GM12878 (cell line): ENCODE measurements at regions not wholly inside any gene's neighbourhood (a gene's known extent, or its start where the extent isn't known, plus 50 kb on each side); places are given as distances from the start of the nearest gene placed in this dataset.

Experiments used
- ATAC-seq: fragments of 200-7000 bp; cut with Tn5 transposase; 3 replicates; pipeline ENCODE4 v1.9.1; 2020; ENCODE audit warnings: mild to moderate bottlenecking, moderate library complexity
- BruUV-seq: library from RNA; stranded (reverse); fragments of 400-500 nt; replicated peaks from 2 replicates; lab custom pipeline; 2021; lab: Mats Ljungman, UMichigan
- CTCF ChIA-PET: fragments of 300-600 bp; sonication (Branson Sonifier 250); formaldehyde crosslinking; extraction: SDS; loops from one replicate; lab custom pipeline; 2021; ENCODE audit warnings: inconsistent platforms; lab: Yijun Ruan, JAX
- POLR2A ChIA-PET: fragments of 350-600 bp; formaldehyde crosslinking; extraction: SDS; loops from one replicate; lab custom pipeline; 2021; ENCODE audit warnings: inconsistent platforms; lab: Charles Lee
- RAD21 ChIA-PET: fragments of 300-600 bp; sonication (Branson Sonifier 250); formaldehyde crosslinking; loops from one replicate; lab custom pipeline; 2023; ENCODE audit warnings: antibody characterized with exemption; ENCODE audit not compliant: unreplicated experiment; lab: Charles Lee
- SMC1A ChIA-PET: fragments of 300-600 bp; sonication (Branson Sonifier 250); formaldehyde crosslinking; loops from one replicate; lab custom pipeline; 2023; ENCODE audit not compliant: unreplicated experiment, uncharacterized antibody; lab: Charles Lee
- DNase-seq: peaks from one replicate; pipeline ENCODE4 v3.0.0-alpha.2; 2011; ENCODE audit warnings: low read depth, low spot score
- FAIRE-seq: peaks from 3 replicates; lab custom pipeline; 2011; peaks lifted over from hg19 to GRCh38; lab: Jason Lieb, UNC
- H2AFZ ChIP-seq: 2 replicates; pipeline ENCODE4 v1.6.0; 2011; ENCODE audit warnings: low read depth, low read length, control low read depth; ENCODE audit not compliant: control insufficient read depth
- H3K27ac ChIP-seq: 2 replicates; pipeline ENCODE4 v1.5.1; 2011; ENCODE audit warnings: control low read depth; ENCODE audit not compliant: control insufficient read depth, insufficient read depth
- H3K27me3 ChIP-seq, 2 experiments: replicated peaks in 1 of 2; 2 replicates each; pipeline versions ENCODE4 v1.6.0 to v1.6.1; 2011; ENCODE audit warnings: low read length in 1 of 2; ENCODE audit not compliant: control insufficient read depth in 2 of 2, insufficient read depth in 2 of 2
- H3K36me3 ChIP-seq, 2 experiments: 2 replicates each; pipeline ENCODE4 v1.5.1; 2011; ENCODE audit warnings: low read length in 1 of 2; ENCODE audit not compliant: control insufficient read depth in 2 of 2, insufficient read depth in 2 of 2
- H3K4me1 ChIP-seq: 2 replicates; pipeline ENCODE4 v1.6.1; 2011; ENCODE audit warnings: mild to moderate bottlenecking, low read length, moderate library complexity, mixed read lengths; ENCODE audit not compliant: control insufficient read depth, insufficient read depth
- H3K4me2 ChIP-seq: 2 replicates; pipeline ENCODE4 v1.6.0; 2011; ENCODE audit warnings: control low read depth; ENCODE audit not compliant: control insufficient read depth, insufficient read depth
- H3K4me3 ChIP-seq: fragments of 200-600 bp; sonication (generic); 2 replicates; pipeline ENCODE4 v1.5.1; 2016
- H3K79me2 ChIP-seq: 2 replicates; pipeline ENCODE4 v1.6.0; 2011; ENCODE audit warnings: low read length; ENCODE audit not compliant: control insufficient read depth, insufficient read depth
- H3K9ac ChIP-seq: 2 replicates; pipeline ENCODE4 v1.8.0; 2011; ENCODE audit warnings: low read length, control low read depth, mixed read lengths; ENCODE audit not compliant: control insufficient read depth, insufficient read depth
- H3K9me3 ChIP-seq: replicated peaks from 3 replicates; pipeline ENCODE4 v1.5.1; 2011; ENCODE audit warnings: mild to moderate bottlenecking, low read length; ENCODE audit not compliant: control insufficient read depth, insufficient read depth
- H4K20me1 ChIP-seq: 2 replicates; pipeline ENCODE4 v1.6.0; 2011; ENCODE audit not compliant: control insufficient read depth, insufficient read depth
- CBX5 ChIP-seq: sonication (generic); IDR thresholded peaks from 2 replicates; pipeline ENCODE4 v1.6.1; 2016; ENCODE audit warnings: low read depth, moderate library complexity, mild to moderate bottlenecking, inconsistent platforms
- EED ChIP-seq: sonication (generic); IDR thresholded peaks from 2 replicates; pipeline ENCODE4 v1.6.1; 2016; ENCODE audit warnings: antibody characterized with exemption, low read depth
- KLF5 ChIP-seq: fragments of 450-650 bp; IDR thresholded peaks from 2 replicates; pipeline ENCODE4 v1.6.1; 2014; ENCODE audit warnings: mild to moderate bottlenecking; ENCODE audit not compliant: partially characterized antibody
- NFIC ChIP-seq: IDR thresholded peaks from 2 replicates; pipeline ENCODE4 v1.6.1; 2012; ENCODE audit warnings: low read depth, mild to moderate bottlenecking, inconsistent platforms, low read length, moderate library complexity
- NR2C1 ChIP-seq: fragments of 450-650 bp; IDR thresholded peaks from 2 replicates; pipeline ENCODE4 v1.6.1; 2017; ENCODE audit warnings: antibody characterized with exemption, mild to moderate bottlenecking, moderate library complexity
- SMAD5 ChIP-seq: IDR thresholded peaks from 2 replicates; pipeline ENCODE4 v1.6.1; 2016; ENCODE audit warnings: antibody characterized with exemption, low read depth
- SUZ12 ChIP-seq: fragments of 200-600 bp; sonication (generic); IDR thresholded peaks from one replicate; pipeline ENCODE4 v1.6.1; 2018; ENCODE audit warnings: antibody characterized with exemption, mild to moderate bottlenecking; ENCODE audit not compliant: unreplicated experiment
- TCF12 ChIP-seq: IDR thresholded peaks from 2 replicates; pipeline ENCODE4 v1.6.1; 2011; ENCODE audit warnings: low read depth, mild to moderate bottlenecking, low read length
- YY1 ChIP-seq: IDR thresholded peaks from 2 replicates; pipeline ENCODE4 v1.6.1; 2011; ENCODE audit warnings: low read depth, mild to moderate bottlenecking, low read length
- ZNF207 ChIP-seq: fragments of 450-650 bp; IDR thresholded peaks from 2 replicates; pipeline ENCODE4 v1.6.1; 2014; ENCODE audit warnings: antibody characterized with exemption, mild to moderate bottlenecking, borderline replicate concordance
- in situ Hi-C: fragments of 300-500 bp; cut with MboI; formaldehyde crosslinking; loops from 9 replicates; pipeline ENCODE4 v1.14.3; 2018; ENCODE audit warnings: mixed read lengths
- intact Hi-C: fragments of 100-400 bp; cut with micrococcal nuclease; formaldehyde crosslinking; loops from one replicate; pipeline ENCODE4 v1.14.2; 2022; ENCODE audit not compliant: unreplicated experiment
- TF ChIP-seq, protein P1 (sequence below): IDR thresholded peaks from 2 replicates; pipeline ENCODE4 v1.6.1; 2012; ENCODE audit warnings: improper control_type of control experiment, low read depth, low read length; ENCODE audit not compliant: insufficient replicate concordance
- TF ChIP-seq, protein P2 (sequence below): fragments of 450-650 bp; formaldehyde crosslinking; IDR thresholded peaks from 2 replicates; pipeline ENCODE4 v1.4.0; 2020; ENCODE audit warnings: mild to moderate bottlenecking, moderate library complexity

DNA sequence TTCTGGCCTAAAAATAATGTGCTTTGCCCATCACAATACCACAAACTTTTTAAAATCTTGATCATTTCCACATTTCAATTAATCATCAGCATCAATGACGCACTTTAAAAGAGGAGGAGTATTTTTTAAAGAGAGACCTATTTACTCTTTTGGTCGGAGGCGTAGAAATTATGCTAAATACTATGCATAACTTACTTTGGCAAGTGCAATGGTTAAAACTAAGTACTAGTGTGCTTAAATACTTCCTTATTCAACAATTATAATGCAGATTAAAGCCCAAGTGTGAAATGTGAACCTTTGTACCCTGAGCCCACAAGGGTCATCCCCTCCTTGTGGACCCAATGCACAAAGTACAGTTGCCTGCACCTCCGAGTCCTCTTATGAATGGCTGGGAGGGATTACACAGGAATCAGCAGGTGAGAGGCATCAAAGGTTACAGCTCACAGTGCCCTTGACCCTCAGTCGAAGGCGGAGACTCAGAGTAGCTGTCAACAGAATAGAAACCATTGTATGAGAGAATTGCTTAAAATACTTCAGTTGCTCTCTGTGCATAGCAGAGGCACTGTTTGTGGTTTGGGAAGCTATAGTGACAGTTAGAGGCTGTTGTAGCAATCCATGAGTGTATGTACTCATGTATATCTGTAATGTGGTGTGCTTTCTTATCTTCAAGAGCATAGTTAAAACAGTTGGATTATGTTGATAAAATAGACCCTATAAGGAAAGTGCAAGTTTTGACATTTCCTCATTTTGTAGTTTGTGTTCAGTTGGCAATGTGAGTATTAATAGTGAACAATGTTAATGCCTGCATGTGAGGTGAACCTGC is 151.7 kb upstream of the ITGA4 start (continued):
- TF ChIP-seq, protein P1, sequence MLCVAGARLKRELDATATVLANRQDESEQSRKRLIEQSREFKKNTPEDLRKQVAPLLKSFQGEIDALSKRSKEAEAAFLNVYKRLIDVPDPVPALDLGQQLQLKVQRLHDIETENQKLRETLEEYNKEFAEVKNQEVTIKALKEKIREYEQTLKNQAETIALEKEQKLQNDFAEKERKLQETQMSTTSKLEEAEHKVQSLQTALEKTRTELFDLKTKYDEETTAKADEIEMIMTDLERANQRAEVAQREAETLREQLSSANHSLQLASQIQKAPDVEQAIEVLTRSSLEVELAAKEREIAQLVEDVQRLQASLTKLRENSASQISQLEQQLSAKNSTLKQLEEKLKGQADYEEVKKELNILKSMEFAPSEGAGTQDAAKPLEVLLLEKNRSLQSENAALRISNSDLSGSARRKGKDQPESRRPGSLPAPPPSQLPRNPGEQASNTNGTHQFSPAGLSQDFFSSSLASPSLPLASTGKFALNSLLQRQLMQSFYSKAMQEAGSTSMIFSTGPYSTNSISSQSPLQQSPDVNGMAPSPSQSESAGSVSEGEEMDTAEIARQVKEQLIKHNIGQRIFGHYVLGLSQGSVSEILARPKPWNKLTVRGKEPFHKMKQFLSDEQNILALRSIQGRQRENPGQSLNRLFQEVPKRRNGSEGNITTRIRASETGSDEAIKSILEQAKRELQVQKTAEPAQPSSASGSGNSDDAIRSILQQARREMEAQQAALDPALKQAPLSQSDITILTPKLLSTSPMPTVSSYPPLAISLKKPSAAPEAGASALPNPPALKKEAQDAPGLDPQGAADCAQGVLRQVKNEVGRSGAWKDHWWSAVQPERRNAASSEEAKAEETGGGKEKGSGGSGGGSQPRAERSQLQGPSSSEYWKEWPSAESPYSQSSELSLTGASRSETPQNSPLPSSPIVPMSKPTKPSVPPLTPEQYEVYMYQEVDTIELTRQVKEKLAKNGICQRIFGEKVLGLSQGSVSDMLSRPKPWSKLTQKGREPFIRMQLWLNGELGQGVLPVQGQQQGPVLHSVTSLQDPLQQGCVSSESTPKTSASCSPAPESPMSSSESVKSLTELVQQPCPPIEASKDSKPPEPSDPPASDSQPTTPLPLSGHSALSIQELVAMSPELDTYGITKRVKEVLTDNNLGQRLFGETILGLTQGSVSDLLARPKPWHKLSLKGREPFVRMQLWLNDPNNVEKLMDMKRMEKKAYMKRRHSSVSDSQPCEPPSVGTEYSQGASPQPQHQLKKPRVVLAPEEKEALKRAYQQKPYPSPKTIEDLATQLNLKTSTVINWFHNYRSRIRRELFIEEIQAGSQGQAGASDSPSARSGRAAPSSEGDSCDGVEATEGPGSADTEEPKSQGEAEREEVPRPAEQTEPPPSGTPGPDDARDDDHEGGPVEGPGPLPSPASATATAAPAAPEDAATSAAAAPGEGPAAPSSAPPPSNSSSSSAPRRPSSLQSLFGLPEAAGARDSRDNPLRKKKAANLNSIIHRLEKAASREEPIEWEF = peak; percentile 13
- TF ChIP-seq SMAD5 = peak; percentile 67; the same call in 1 of the 2 replicates

DNA sequence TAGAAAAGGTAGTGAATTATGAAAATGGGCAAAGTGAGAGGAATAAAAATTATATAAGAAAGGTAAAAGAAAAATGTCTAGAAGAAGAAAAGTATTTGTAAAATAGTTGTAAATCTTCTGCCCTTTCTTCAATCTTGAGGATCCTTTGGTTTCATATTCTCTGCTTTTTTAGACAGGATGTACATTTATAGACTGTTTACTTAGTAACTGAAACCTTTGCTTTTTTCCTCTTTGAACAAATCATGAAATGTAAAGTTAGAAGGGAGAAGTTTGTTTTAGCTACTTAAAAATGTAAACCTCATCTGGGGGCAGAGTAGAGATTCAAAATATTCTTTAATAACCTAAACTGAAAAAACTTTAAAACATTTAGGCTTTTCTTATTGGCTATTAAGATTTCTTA is 150.4 kb upstream of the ITGA4 start:
- FAIRE-seq = no peak
- POLR2A ChIA-PET = interaction anchor here (0.6 to 3.6 kb wide), 4 partner anchors 10 to 155 kb away, joined by 3 to 26 read pairs (median 14); partner anchors contain the start of gene ITGA4
- H3K36me3 ChIP-seq = no peaks in the 10 kb centered on the region
- no peak overlapping the region for H2AFZ ChIP-seq
- peaks cover 60% of the 10 kb centered on the region for H3K4me1 ChIP-seq
- RAD21 ChIA-PET = interaction anchor here (0.9 to 16.8 kb wide), 10 partner anchors 11 to 202 kb away, joined by 3 to 340 read pairs (median 4); partner anchors contain the start of gene ITGA4
- H3K9ac ChIP-seq = peak overlapping the region; percentile 73
- peak overlapping the region; percentile 88 for H3K4me2 ChIP-seq
- H3K27me3 ChIP-seq = no peaks in the 10 kb centered on the region
- no TSS peak for BruUV-seq
- no peak for DNase-seq
- H3K27ac ChIP-seq = peak overlapping the region; percentile 99
- H4K20me1 ChIP-seq = no peaks in the 10 kb centered on the region
- SMC1A ChIA-PET = interaction anchor here (1.0 to 15.8 kb wide), 16 partner anchors 7 to 202 kb away, joined by 3 to 313 read pairs (median 4); partner anchors contain the start of gene ITGA4
- no peaks in the 10 kb centered on the region; the same call in 2 of the 3 replicates for H3K9me3 ChIP-seq
- intact Hi-C loops (loop anchor here (5.0 kb wide), 1 partner anchor 324 kb away; the partner anchor contains the start of gene UBE2E3), in situ Hi-C loops (loop anchor here (5.0 kb wide), 2 partner anchors 151 to 184 kb away; partner anchors contain the start of gene ITGA4)
- CTCF ChIA-PET = interaction anchor here (0.7 to 14.1 kb wide), 4 partner anchors 7 to 161 kb away, joined by 3 to 235 read pairs (median 56); partner anchors contain the start of gene ITGA4
- peak; percentile 24 for ATAC-seq
- H3K4me3 ChIP-seq = no peak overlapping the region; the same call in 1 of the 2 replicates
- H3K79me2 ChIP-seq = peaks cover 1% of the 10 kb centered on the region
- no peak for TF ChIP-seq SUZ12
- no peak for TF ChIP-seq ZNF207
- no peak for TF ChIP-seq EED
- TF ChIP-seq CBX5 = peak; percentile 57; the same call in 1 of the 2 replicates
- TF ChIP-seq KLF5 = no peak
- TF ChIP-seq, protein P2, sequence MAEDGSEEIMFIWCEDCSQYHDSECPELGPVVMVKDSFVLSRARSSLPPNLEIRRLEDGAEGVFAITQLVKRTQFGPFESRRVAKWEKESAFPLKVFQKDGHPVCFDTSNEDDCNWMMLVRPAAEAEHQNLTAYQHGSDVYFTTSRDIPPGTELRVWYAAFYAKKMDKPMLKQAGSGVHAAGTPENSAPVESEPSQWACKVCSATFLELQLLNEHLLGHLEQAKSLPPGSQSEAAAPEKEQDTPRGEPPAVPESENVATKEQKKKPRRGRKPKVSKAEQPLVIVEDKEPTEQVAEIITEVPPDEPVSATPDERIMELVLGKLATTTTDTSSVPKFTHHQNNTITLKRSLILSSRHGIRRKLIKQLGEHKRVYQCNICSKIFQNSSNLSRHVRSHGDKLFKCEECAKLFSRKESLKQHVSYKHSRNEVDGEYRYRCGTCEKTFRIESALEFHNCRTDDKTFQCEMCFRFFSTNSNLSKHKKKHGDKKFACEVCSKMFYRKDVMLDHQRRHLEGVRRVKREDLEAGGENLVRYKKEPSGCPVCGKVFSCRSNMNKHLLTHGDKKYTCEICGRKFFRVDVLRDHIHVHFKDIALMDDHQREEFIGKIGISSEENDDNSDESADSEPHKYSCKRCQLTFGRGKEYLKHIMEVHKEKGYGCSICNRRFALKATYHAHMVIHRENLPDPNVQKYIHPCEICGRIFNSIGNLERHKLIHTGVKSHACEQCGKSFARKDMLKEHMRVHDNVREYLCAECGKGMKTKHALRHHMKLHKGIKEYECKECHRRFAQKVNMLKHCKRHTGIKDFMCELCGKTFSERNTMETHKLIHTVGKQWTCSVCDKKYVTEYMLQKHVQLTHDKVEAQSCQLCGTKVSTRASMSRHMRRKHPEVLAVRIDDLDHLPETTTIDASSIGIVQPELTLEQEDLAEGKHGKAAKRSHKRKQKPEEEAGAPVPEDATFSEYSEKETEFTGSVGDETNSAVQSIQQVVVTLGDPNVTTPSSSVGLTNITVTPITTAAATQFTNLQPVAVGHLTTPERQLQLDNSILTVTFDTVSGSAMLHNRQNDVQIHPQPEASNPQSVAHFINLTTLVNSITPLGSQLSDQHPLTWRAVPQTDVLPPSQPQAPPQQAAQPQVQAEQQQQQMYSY (CRISPR knock-in tag) = no peak
- TF ChIP-seq NFIC = peak; percentile 83
- TF ChIP-seq YY1 = no peak
- TF ChIP-seq NR2C1 = no peak
- TF ChIP-seq TCF12 = no peak
